ENCODE measurements at regions not wholly inside any gene's neighbourhood (a gene's known extent, or its start where the extent isn't known, plus 50 kb on each side); places are given as distances from the start of the nearest gene placed in this dataset.
"Not testable (repeated sequence)": the region's sequence is repeated elsewhere in the genome, so short reads cannot be mapped to it uniquely, and the experiment has no call there.

DNA sequence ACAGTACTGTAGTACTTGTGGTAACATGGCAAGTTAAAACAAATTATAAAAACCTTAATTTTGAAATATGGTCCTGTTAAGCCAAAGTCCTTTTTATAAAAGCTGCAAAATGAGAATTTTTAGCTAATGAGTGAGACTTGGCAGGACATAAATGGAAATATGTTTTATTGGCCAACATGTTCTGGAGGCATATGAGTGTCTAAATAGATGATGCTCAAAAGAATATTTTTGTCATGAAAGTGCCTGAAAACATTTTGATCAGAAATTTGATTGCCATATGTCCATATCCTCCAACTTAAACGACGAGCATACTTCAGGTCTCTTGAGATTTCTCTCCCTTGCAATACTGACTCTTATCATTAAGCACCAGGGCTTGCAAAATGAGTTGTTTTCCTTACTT, 972.6 kb downstream of the TMTC2 start:
- no peak for DNase-seq

DNA sequence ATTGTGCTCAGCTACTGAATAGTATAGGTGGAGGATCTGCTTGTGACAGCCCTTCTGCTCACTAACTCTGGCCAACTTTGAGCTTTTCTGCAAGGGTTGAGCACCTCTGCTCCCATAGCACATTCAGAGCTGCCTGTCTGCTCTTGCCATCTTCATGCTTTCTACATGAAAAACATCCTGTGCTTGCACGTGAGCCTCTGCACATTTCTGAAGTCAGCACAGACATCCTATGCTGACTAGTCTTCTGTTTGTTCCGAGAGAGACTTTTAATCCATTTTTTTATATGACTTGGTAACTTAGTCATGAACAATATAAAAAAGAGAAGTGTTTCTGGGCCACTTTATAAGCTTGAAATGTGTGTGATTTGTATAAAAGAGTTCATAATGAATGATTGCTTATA, 969.3 kb downstream of the TMTC2 start:
- DNase-seq, result no peak

DNA sequence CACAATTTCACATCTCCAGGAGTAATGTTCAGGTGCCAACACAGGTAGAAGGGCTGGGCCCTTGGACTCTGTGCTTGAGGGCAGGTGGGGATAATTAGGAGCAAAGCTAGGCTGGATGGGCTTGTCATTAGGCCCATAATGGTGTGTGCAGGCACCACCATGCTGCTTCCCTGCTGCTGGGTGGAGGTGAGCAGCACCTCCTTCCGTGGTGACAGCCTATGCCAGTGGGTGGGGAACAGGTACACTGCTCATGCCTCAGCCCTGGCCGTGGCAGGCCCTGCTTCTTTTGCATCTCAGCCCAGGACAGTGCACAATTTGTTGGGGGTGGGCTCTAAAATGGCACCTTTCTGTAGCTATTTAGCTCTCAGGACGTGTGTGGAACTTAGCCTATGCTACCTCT, 955.5 kb downstream of the TMTC2 start:
- DNase-seq, result no peak

DNA sequence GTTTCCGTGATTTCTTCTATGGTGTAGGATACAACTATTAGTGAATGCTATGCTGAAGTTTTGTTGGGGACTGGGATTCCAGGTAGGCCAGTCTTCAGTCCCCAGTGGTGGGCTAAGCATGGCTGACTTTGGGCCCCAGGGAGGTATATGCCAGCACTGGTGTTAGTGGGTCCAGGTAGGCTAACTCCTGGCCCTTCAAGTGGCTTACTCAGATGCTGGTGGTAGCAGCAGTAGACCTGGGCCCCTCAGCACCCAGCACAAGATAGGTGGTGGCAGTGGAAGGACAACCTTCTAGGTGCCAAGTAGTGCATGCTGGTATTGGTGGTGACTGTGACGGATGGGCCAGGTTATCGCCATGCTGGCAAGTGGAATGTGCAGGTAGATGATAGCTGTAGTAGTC, 955.1 kb downstream of the TMTC2 start:
- DNase-seq, result no peak

GRCh38 chr12:83634726-83635267, 948.1 kb downstream of the TMTC2 start:
- DNase-seq, result no peak

DNA sequence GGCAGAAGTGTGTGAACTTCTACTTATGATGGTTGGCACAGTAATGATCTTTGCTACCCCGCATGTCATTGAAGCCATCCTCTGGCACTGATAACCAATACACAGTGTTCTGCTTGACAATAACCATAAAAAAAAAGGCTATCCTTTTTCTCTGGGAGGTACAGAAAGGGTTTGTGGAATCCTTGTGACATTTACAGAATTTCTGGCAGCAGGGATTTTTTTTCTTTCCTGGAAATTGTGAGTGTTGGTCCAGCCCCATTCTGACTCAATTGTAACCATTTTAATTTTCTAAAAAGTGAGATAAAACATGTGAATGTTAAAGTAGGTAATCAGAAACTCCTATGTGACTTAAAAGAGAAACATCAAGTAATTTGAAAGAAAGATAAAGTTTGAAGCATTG, 943.8 kb downstream of the TMTC2 start:
- no peak for DNase-seq

GRCh38 chr12:83629931-83630330, 943.2 kb downstream of the TMTC2 start:
- DNase-seq, result no peak

GRCh38 chr12:83622205-83622604, 935.5 kb downstream of the TMTC2 start:
- no peak for DNase-seq

DNA sequence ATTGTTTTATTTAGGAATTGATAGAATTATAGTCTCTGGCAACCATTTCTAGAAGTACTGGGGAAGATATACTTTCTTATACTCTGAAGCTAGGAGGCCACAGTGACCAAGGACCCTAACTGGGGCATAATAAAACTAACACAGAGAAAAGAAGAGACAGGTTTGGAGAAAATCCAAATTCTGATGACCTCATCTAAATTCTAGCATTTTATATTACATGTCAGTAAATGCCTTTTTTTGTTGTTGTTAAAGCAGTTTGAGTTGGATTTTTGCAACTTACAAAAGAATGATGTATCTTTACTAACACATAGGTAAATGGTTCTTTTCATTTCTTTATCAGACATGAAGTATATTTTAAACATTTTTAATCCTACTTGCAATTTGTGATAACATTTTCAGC, 933.3 kb downstream of the TMTC2 start:
- DNase-seq, result no peak

DNA sequence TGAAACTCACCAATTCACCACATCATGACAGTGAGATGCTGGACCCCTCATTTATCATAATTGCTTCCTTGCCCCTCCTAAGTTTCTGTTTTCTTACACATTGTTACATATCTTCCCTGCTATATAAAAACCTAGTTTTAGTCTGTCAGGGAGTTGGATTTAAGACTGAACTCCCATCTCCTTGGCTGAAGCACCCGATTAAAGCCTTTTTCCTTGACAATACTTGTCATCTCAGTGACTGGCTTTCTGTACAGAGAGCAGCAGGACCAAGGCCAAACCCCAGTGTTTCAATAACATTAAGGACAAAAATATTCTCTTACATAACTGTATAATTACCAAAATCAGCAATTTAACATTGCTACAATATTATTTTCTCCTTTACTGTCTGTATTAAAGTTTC, 928.4 kb downstream of the TMTC2 start:
- DNase-seq, result no peak

DNA sequence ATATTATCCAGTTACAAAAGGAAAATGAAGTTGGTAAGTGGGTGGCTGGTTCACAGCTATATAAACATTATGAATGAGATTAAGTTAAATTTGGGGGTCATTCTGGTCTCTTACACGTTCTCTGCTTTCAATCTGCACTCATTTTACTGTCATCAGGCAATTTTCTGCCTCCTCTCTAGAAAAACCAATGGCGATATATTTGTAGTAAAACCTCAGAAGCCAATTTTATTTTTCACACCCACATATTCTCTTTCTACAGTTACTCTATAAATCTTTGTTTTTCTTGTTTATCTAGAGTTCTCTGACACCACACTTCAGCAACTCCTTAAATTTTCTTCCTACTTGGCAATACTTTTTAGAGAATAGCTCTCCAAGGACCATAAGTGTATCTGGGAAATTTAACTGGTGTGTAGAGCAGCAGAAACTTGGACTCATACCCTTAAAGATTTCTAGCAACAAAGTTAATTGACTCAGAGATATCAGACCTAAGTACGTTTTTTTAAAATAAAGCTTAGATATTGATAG, 926.9 kb downstream of the TMTC2 start:
- no peak for DNase-seq

DNA sequence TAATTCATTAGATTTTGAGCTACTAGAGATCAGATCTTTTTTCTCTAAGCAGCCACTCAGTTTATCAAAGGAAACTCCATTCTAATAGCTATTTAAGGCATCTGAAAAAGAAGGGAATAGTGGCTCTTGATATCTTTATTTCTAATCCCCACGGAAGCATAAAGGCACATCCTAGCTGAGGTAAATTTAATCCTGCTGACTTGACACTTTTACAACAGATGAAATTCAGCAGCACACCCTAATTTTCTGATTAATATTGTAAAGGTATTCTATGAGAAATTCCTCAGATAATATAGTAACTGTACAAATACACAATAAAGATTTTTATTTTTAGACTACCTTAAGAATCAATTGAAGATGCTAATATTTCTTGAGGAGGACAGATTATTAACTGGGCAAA, 916.4 kb downstream of the TMTC2 start:
- no peak for DNase-seq

- no peak for DNase-seq
Measured at GRCh38 chr12:83575326-83575725, 888.6 kb downstream of the TMTC2 start.

GRCh38 chr12:83574142-83574541, 887.4 kb downstream of the TMTC2 start:
- DNase-seq, result no peak

DNA sequence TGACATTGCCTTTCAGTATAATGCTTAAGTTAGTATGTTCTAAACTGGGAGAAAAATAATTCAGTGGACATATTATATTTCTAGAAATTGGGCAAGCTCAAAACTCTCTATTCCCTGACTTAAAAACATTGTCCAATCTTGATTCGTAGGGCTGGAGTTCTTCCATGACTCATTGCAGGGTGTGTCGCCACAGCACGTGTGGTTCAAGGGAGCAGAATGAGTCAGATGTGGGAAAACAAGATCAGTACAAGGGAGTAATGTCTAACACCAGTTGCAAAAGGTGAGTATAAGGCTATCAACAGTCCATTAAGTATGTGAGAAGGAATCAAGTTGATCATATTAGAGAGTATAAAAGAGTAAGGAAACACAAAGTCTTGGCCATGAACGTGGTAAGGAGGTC, 887.0 kb downstream of the TMTC2 start:
- no peak for DNase-seq

DNA sequence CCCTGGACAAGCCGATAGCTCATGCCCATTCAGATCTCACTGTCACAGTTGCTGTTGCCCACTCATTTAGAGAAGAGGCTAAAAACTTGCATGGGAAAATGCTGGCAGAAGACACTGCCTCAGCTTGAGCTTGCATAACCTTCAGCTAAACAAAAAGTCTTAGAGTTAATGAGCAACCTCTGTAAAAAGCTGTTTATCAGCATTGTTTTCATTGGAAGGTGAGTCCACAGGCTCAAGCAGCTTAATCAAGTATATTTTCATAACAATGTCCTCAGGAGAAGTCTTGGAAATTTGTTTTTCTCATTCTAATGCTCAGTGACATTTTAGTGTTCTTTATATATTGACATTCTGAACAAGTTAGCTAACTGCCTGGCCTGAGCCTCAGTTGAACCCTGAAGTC, 872.9 kb downstream of the TMTC2 start:
- no peak for DNase-seq

DNA sequence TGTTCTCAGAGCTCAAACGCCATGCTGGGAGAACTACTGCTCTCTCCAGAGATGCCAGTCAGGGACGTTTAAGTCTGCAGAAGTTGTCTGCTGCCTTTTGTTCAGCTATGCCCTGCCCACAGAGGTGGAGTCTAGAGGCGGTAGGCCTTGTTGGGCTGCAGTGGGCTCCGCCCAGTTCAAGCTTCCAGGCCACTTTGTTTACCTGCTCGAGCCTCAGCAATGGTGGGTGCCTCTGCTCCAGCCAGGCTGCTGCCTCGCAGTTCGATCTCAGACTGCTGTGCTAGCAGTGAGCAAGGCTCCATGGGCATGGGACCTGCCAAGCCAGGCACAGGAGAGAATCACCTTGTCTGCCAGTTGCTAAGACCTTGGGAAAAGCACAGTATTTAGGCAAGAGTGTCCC, 869.3 kb downstream of the TMTC2 start:
- DNase-seq, result not testable (repeated sequence)

DNA sequence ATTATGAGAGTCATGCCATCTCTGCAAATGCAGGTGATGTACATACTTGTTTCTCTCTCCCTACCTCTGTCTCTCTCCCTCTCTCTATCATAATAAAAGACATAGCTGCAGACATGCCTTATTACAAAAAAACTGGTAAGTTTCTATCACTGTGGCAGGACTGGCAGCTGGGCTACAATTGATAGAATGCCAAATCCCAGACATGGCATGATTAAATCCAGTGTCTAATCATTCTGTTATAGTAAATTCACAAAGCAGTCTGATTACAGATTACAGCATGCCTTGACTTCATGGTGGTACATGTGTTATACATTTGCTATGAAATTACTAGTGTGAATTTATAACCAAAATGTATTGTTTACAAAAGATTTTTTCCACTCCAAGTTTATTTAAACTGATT, 854.7 kb downstream of the TMTC2 start:
- no peak for DNase-seq

DNA sequence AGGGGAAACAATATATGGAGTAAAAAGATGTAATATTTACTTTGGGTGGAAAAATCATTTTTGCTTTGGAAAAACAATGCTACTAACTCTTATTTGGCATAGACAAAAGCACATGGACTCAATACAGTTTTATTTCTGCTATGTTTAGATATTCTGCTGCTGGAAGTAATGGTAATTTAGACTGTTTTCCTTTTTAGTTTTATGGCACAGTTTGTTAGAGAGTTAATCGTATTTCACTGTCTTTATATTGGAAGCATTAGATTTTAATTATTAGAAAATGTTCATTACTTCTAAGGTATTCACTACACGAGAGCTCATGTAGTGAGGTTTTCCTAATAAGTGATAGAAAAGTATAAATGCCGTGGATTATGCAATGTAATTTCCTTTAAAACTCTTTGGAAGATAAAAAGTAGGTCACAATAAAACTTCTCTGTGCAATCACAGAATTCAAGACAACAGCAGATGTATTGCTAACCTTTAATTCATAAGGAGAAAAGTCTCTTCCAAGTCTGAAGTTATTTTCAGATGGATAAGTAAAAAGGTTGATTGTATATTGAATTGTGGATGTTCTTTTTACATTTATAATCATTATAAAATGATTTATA, 851.8 kb downstream of the TMTC2 start:
- DNase-seq, result no peak

DNA sequence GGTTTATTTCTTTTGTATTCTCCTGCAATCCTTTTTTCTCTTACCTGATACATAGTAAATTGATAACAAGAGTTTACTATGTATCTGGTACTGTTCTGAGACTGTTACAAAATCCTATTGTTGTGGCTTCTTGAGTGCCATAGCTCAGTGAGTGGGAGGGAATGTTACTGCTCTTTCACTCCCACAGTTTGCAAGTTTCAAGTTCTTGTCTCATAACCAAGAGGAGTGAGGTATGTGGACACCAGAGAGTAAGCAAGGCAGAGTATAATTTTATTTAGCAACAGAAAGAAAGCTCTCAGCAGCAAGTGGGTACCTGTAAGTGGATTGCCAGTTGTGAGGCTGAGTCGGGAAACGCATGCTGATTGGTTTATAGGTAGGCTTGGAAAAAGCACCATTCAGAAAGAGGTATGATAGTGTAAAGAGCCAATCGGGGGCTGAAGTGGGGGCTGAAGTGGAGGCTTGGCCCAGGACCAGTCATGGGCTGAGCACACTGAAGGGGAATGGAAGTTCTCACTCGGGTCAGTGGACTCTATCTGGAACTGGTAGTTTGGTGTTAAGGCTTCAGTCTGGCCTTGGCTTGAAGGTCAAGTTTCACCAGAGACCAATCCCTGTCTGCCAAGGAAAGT, 850.8 kb downstream of the TMTC2 start:
- no peak for DNase-seq

DNA sequence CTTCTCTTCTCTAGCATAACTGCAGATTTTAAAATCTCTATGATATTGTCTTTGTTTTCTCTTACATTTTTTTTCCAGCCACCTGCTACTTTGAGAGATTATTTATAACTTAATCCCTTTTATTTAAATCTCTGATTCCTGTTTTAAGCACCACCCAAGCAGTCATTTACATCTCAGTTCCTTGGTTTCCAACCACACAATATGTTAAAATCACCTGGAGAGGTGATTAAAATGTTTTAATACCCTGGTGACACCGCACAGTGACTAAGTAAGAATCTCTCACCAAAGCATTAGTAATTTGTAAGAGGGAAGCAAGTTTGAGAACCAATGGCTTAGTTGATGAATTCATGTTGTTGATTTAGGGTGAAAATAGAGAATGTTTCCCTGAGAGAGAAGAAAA, 849.8 kb downstream of the TMTC2 start:
- DNase-seq, result no peak

- DNase-seq, result no peak
Measured at GRCh38 chr12:83528571-83528970, 841.9 kb downstream of the TMTC2 start.

GRCh38 chr12:83527810-83528209, 841.1 kb downstream of the TMTC2 start:
- DNase-seq, result no peak

DNA sequence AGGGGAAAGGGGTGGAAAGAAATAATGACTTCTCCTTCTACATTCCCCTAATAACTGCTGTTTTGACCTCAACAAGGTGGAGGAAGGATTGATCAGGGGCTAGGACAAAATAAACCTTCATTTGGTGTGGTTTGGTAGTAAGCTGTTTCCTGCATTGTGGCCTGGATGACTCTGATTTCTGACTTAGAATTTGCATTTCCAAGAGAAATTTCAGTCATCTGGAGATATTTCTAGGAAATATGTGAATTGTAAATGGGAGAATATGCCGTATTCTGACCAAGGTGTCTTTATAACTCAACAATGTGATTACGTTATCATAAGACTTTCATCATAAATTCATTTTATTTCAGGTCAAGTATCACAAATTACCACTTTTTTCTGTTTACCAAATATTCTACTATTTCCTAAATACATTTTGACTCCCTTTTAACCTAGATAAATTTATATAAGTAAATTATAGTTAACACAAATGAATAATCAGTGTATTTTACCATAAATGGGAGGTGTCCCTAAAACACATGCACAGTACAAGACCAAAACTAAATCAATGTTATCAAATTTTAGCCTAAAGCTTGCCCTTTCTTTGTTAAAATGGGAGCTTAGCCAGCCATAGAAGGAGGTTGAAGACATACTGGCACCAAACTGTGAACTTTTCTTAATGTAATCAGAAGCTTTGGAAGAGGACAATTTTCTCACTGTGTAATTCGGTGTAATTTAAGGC, 828.8 kb downstream of the TMTC2 start:
- no peak for DNase-seq

All from CD4-positive, alpha-beta T cell treated with Interleukin-4 for 1 hour (primary cell).